Fibroblast of lung (primary cell): ENCODE measurements at regions not wholly inside any gene's neighbourhood (a gene's known extent, or its start where the extent isn't known, plus 50 kb on each side); places are given as distances from the start of the nearest gene placed in this dataset.

Experiments
- DNase-seq, 2 donors: peaks; one replicate each; pipeline versions ENCODE4 v3.0.0 to v3.0.0-alpha.2; 2010; ENCODE audit warnings: low read depth in 2 of 2
- H2AFZ ChIP-seq: 2 replicates; pipeline ENCODE4 v1.5.1; 2012; ENCODE audit warnings: low read length, control low read depth, inconsistent platforms
- H3K27ac ChIP-seq: 2 replicates; pipeline ENCODE4 v1.5.1; 2011; ENCODE audit warnings: low read length, control low read depth; ENCODE audit not compliant: insufficient read depth
- H3K27me3 ChIP-seq: 2 replicates; pipeline ENCODE4 v1.5.1; 2011; ENCODE audit warnings: mild to moderate bottlenecking, low read length; ENCODE audit not compliant: control insufficient read depth, insufficient read depth
- H3K36me3 ChIP-seq: 2 replicates; pipeline ENCODE4 v1.5.1; 2011; ENCODE audit warnings: low read length; ENCODE audit not compliant: control insufficient read depth, insufficient read depth
- H3K4me1 ChIP-seq: 2 replicates; pipeline ENCODE4 v1.5.1; 2011; ENCODE audit warnings: low read length; ENCODE audit not compliant: control insufficient read depth, insufficient read depth; ENCODE audit errors: extremely low read depth
- H3K4me2 ChIP-seq: 2 replicates; pipeline ENCODE4 v1.5.1; 2011; ENCODE audit warnings: low read length, control low read depth; ENCODE audit not compliant: insufficient read depth; ENCODE audit errors: extremely low read depth
- H3K4me3 ChIP-seq, 4 experiments: fragments of 200-600 bp in 1 of 4; sonication (generic) in 1 of 4; replicated peaks in 1 of 4; 2 replicates each; pipeline ENCODE4 v1.5.1; 2011 to 2016; ENCODE audit warnings: low read length in 4 of 4, low read depth in 3 of 4, mild to moderate bottlenecking in 3 of 4, control low read depth in 2 of 4, inconsistent platforms in 1 of 4, mixed read lengths in 1 of 4; ENCODE audit not compliant: insufficient read depth in 1 of 4; ENCODE audit errors: control extremely low read depth in 1 of 4
- H3K79me2 ChIP-seq: 2 replicates; pipeline ENCODE4 v1.5.1; 2012; ENCODE audit warnings: mild to moderate bottlenecking, low read length, inconsistent platforms; ENCODE audit not compliant: control insufficient read depth, insufficient read depth
- H3K9ac ChIP-seq: 2 replicates; pipeline ENCODE4 v1.5.1; 2011; ENCODE audit warnings: mild to moderate bottlenecking, low read length, control low read depth; ENCODE audit not compliant: insufficient read depth
- H3K9me3 ChIP-seq: 2 replicates; pipeline ENCODE4 v1.5.1; 2012; ENCODE audit warnings: low read depth, low read length; ENCODE audit not compliant: control insufficient read depth, insufficient read depth
- H4K20me1 ChIP-seq: 2 replicates; pipeline ENCODE4 v1.5.1; 2011; ENCODE audit warnings: low read length; ENCODE audit not compliant: control insufficient read depth, insufficient read depth; ENCODE audit errors: extremely low read depth
- CTCF ChIP-seq, 2 donors: IDR thresholded peaks in 1 of 2; conservative IDR thresholded peaks in 1 of 2; 1 replicate in 1 of 2; 2 replicates in 1 of 2; pipeline ENCODE4 v1.5.1; 2011 to 2012; ENCODE audit warnings: low read length in 2 of 2, control low read depth in 1 of 2, inconsistent platforms in 1 of 2, low read depth in 1 of 2, mild to moderate bottlenecking in 1 of 2
- EZH2 ChIP-seq: IDR thresholded peaks from 2 replicates; pipeline ENCODE4 v1.5.1; 2012; ENCODE audit warnings: low read length, control low read depth, mild to moderate bottlenecking; ENCODE audit errors: missing control alignments

DNA sequence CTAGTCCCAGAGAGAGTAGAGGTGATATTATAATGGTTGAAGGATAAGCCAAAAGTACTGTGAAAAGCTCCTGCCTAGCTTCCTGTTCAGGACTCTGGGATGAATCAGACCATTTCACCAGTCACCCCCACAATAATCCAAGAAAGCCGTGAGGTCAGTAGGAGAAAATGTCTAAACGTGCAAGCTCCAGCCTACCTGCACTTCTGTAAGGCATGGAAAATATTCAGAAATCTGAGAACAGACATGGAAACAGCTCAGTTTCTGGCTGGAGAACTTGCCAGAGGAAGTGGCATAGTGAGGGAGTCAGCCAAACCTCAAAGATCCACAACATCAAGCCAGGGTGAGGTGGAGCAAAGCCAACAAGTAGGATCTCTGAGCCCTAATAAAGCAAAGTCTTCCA, 58.2 kb downstream of the ELAPOR2 start:
- Histone ChIP-seq H3K9me3 (no peaks in the 10 kb centered on the region), H3K79me2 (no peaks in the 10 kb centered on the region), H3K36me3 (no peaks in the 10 kb centered on the region), H3K27ac (no peak overlapping the region), H4K20me1 (no peaks in the 10 kb centered on the region), H3K4me1 (no peaks in the 10 kb centered on the region), H3K4me3 (no peak overlapping the region), H3K9ac (no peak overlapping the region), H3K27me3 (no peaks in the 10 kb centered on the region), H3K4me2 (no peak overlapping the region), H2AFZ (no peak overlapping the region)
- peak; percentile 10 to 67 for DNase-seq
- TF ChIP-seq EZH2 (no peak), CTCF (conservative IDR thresholded peaks at IDR 0.05 in 1 of 2, IDR thresholded peaks at IDR 0.05 in 1 of 2; ENCODE audit: low read depth in 1 of 2, low read length in 2 of 2) (no peak)

GRCh38 chr7:87000344-87000743, 59.1 kb downstream of the ELAPOR2 start:
- no peaks in the 10 kb centered on the region for H3K4me1 ChIP-seq
- H3K27me3 ChIP-seq: no peaks in the 10 kb centered on the region
- H4K20me1 ChIP-seq: no peaks in the 10 kb centered on the region
- no peaks in the 10 kb centered on the region for H3K36me3 ChIP-seq
- no peaks in the 10 kb centered on the region for H3K9me3 ChIP-seq
- H3K27ac ChIP-seq: no peak overlapping the region
- no peak for DNase-seq
- TF ChIP-seq CTCF (conservative IDR thresholded peaks at IDR 0.05 in 1 of 2, IDR thresholded peaks at IDR 0.05 in 1 of 2; ENCODE audit: low read depth in 1 of 2, low read length in 2 of 2) (no peak), EZH2 (no peak)
- no peak overlapping the region for H3K4me3 ChIP-seq
- H2AFZ ChIP-seq: no peak overlapping the region
- H3K79me2 ChIP-seq: no peaks in the 10 kb centered on the region
- H3K4me2 ChIP-seq: no peak overlapping the region
- H3K9ac ChIP-seq: no peak overlapping the region

- Histone ChIP-seq H3K79me2 (no peaks in the 10 kb centered on the region), H3K36me3 (no peaks in the 10 kb centered on the region), H3K9ac (no peak overlapping the region), H3K9me3 (no peaks in the 10 kb centered on the region), H3K4me3 (no peak overlapping the region), H3K27me3 (no peaks in the 10 kb centered on the region), H4K20me1 (no peaks in the 10 kb centered on the region), H3K27ac (no peak overlapping the region), H3K4me1 (no peaks in the 10 kb centered on the region), H3K4me2 (no peak overlapping the region), H2AFZ (no peak overlapping the region)
- DNase-seq: no peak
- no peak for TF ChIP-seq CTCF (conservative IDR thresholded peaks at IDR 0.05 in 1 of 2, IDR thresholded peaks at IDR 0.05 in 1 of 2; ENCODE audit: low read depth in 1 of 2, low read length in 2 of 2)
- TF ChIP-seq EZH2: no peak
Observed at GRCh38 chr7:86999750-87000149, 59.7 kb downstream of the ELAPOR2 start.
